ENCODE measurements at regions not wholly inside any gene's neighbourhood (a gene's known extent, or its start where the extent isn't known, plus 50 kb on each side); places are given as distances from the start of the nearest gene placed in this dataset.

DNA sequence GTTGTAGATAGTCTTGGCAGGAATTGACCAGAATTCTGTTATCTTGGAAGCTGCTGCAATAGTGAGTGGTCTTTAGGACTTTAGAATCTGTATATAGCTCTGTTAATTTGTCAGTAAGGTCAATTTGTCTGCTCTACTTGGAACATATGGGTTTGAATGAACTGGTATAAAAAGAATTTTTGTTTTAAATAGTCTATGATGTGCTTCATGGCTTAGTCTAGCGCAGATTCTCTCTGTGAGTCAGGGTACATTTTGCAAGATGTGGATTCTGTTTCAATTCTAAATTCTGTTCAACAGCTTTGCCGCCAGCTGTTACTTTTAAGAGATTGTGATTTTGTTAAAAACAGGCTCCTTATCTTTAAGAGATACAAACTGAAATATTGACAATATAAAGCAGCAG, 135.9 kb upstream of the AGBL1 start:
- DNase-seq: no peak

DNA sequence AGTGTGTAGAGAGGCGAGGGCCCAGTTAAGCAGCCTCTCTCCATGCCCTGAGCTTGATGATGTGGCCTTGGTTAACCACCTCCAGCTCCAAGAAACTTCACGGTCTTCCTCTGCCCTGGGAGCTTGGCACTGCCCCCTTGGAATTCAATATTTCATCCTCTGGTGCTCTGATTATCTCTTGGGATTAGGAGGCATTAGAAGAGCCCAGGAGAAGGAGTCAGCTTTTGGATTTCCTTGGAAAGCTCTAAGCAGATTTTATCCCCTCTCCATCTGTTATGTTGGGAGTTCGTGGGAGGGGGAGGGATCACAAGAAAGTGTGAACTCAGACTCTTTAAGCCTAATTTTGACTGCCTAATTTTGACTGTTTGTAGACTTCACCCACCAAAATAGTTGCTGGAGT, 132.7 kb upstream of the AGBL1 start:
- no peak for DNase-seq

DNA sequence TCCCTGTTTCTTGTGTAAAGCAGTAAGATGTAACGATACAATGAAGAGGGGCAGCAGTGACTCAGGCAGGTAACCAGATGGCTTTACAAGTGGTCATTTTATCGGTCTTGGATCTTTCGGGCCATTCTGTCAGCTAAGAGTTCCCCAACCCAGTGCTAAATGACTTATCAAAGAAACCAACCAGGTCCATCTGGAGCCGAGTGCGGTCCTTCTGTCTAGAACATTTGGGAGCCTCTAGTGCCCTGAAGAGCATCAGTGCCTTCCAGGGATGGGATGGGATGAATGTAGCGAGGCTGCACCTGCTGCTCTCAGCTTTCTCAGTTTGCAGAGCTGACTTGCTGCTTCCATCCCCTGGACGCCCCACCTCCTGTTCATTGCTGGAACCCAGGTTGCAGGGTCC, 131.7 kb upstream of the AGBL1 start:
- no peak for DNase-seq

DNA sequence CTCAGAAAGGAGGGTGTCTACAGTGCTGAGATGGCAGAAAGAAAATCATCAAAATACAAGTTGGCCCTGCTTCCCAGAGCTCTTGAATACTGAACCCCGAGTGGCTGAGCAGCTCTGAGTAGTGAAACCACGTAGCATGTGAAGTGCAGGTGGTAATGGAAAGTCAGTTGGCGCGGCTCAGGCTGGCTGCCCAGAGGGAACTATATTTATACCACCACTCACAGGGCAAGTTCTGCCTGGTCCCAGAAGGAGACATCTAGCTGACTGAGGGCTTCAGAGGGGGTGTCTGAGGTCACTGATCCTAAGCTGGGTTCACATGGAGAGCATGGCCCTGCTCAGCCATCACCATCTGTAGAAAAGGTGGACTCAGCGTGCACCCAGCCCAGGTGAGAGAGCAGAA, 129.6 kb upstream of the AGBL1 start:
- DNase-seq: no peak

DNA sequence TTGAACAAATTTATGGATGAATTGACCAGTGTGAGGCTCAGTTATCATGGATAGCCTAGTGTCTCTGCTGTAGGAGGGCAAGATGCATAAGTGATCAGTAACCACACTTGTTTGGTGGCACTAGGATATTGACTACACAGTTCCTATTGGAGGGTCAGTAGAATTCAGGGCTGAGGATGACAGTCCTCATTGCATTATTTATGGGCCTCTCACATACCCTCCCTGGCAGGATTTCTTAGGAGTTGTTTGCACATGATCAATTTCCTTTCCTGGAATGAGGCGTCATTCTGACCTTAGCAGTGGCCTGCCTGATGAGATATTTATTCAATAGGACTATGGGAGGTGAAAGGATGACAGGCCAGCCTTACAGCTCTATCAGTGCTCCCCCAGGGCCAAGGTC, 125.1 kb upstream of the AGBL1 start:
- no peak for DNase-seq

DNA sequence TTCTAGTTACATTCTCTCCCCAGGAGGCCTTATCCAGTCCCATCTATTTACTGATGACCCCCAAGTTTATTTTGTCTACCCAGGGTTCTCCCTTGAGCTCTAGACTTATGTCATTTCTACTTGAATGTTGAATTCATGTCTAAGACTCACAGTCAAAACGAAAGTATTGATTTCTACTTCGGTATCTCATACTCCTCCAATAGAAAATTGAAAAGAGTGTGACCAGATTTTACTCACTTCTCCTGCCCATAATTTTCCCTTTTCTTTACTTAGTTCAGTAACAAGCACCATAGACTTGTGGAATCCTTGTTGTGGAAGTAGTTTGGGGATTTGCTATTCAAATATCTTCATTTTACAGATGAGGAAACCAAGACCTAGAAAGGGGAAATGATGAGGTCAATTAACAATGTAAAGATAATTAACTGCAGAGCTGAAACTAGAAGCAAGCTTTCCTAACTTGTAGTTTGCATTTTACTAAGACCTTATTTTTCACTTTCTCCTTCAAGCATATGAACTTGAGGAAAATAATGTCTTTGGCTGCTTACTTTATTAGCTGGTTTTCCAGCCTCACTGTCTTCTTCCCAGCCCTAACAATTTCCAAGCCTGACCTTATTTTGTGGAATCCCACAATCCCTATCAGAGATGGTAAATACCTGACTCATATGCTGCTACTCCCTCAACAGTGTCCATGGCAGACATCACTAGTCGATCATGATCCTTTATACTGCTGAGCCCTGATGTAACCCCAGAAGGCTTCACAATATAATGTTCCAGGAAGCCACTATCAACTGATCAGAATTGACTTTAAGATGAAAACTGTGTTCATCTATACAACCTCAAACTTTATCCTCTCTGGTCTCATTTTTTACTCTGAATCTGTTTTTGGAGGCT, 123.9 kb upstream of the AGBL1 start:
- no peak for DNase-seq

DNA sequence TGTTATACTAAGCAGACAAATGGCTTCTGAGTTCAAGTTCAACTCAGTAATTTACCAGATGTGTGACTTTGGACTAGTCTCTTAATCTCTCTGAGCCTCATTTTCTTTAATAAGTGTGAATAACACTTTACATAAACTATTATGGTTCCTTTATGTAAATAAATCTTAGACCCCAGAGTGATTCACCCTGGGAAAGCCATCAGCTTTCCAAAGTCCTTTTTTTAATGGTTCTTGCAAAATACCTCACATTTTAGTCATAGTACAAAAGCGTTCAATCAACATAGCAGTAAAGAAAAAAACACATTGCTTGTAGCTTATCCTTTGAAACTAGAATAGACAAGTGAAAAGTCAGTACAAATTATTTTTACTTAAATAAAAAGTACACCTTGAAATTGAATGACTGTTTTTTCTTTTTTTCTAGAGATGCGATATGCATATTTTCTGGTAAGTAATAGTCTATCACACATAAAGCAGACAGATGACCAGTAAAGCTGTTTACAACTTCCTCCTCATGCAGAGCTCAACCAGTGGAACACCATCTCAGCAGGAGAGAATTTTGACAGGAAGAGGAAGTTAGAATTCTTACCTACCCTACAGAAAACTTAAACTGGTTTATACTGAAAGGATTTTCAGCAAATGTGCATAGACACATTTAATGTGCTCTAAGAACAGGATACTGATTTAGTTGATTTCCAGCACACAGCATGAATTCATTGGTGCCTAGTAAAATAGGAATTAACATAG, 123.0 kb upstream of the AGBL1 start:
- DNase-seq: no peak

DNA sequence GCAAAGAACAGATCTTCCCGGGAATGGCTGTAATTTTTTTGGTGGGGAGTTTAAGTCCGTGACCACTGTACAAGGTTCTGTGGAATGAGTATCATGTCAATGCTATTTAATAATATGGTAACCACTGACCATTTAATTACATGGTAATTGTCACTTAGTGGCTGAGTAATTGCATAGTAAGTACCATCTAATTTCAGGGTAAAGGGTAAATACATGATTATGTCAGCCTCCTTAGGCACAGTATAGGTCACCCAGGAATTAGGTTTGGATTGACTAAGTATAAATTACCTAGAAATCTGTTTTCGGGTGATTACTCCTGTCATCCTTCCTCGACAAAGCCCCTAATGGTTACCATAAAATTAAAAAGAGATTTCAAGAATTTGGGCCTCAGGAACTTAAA, 120.1 kb upstream of the AGBL1 start:
- DNase-seq: no peak

DNA sequence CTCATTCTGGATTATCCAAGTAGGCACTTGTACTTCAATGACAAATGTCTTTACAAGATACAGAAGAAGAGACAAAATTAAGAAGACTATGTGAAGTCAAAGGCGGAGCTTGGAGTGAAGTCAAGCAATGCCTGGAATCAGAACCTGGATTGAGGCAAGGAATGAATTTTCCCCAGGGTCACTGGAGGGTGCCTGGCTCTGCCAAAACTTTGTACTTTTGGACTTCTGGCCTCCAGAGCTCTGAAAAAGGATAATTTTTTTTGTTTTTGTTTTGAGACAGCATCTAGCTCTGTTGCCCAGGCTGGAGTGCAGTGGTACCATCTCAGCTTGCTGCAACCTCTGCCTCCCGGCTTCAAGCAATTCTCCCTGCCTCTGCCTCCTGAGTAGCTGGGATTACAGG, 119.3 kb upstream of the AGBL1 start:
- DNase-seq: no peak

DNA sequence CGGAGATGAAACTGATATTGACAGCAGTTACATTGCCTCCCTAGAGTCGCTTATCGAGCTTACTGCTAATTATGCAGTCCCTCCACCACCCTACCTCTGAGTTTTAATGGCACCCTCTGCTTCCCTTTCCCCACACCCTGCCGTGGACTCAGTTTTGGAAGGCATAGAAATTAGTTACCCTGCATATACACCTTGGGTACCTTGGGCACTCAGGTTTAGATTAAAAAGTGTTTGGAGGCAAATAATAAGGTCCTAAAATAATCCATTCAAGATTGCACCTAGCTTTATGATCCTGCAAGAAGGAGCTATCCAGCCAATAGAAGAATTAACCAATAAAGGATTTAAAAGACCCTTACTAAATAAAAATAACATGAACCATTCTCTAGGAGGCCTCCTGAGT, 117.8 kb upstream of the AGBL1 start:
- DNase-seq: no peak

DNA sequence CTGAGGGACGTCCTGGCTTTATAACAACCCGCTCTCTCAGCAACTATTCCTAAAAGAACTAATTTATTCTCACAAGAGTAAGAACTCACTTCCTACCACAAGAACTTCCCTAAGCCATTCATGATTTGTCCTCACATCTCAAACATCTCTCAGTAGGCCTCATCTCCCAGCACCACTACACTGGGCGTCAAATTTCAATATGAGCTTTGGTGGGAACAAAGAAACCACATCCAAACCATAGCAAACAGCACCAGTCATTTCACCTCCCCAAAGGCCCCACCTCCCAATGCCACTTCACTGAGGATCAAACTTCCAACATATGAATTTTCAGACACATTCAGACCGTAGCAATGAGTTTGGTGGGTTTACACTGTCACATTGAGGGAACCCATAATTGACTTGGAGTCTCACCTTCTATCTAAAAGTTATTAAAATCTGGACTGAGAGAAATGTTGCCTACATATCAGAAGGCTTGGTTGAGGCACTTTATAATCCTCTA, 116.4 kb upstream of the AGBL1 start:
- no peak for DNase-seq

DNA sequence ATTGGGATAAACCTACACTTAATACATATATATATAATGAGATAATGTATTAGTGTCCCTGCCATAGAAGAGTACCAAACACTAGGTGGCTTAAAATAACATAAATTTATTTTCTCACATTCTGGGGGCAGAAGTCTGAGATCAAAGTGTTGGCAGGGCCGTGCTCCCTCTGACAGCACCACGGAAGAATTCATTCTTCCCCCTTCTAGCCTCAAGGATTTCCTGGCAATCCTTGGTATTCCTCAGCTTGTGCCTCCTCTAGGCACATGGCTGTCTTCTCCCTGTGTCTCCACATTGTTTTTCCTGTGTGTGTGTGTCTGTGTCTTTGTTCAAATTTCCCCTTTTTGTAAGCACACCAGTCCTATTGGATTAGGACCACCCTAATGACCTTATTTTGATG, 115.2 kb upstream of the AGBL1 start:
- no peak for DNase-seq

DNA sequence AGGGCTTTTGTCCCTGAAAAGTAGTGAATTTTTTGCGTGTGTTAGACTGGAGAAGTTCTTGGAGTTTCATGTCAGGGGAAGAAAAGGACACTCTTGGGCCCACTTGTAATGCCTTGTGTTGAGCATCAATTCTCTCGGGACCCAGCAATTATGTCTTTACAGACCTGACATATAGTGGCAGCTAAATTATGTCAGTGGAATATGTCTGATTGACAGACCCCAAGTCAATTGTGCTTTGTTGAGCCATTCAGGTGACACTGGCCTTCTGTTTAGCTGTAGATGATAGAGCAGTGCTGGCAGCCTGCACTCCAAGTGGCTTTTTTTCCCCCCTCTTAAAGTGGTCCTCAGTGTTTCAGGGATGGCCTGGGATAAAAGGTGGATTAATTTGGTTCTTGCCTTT, 112.1 kb upstream of the AGBL1 start:
- no peak for DNase-seq

DNA sequence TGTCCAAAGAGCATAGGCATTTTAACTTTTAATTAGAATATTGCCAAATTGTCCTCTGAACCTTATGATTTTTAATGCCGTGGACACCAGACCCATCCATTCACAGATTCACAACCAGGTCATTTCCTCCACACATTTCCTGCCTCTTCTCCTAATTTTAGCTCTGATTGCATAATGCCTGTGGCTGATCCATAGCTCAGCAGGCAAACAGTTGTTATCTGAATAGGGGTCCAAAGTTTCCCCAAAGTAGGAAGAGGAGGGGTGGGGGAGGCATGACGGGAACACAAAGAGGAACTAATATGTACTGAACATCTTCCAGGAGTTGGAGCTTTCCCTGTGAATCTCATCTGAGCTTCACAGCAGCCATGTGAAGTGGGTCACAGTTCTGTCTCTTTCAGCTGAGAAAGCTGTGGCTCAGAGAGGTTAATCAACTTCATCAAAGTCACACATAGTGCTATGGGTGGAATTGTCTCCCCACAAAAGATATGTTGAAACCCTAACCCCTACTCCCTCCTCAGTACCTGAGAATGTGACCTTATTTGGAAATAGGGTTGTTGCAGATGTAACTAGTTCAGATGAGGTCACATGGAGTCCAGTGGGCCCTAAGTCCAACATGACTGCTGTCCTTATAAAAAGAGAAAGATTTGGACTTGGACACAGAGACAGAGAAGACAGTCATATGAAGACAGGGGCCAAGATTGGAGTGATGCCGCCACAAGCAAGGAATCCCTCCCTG, 106.7 kb upstream of the AGBL1 start:
- no peak for DNase-seq

DNA sequence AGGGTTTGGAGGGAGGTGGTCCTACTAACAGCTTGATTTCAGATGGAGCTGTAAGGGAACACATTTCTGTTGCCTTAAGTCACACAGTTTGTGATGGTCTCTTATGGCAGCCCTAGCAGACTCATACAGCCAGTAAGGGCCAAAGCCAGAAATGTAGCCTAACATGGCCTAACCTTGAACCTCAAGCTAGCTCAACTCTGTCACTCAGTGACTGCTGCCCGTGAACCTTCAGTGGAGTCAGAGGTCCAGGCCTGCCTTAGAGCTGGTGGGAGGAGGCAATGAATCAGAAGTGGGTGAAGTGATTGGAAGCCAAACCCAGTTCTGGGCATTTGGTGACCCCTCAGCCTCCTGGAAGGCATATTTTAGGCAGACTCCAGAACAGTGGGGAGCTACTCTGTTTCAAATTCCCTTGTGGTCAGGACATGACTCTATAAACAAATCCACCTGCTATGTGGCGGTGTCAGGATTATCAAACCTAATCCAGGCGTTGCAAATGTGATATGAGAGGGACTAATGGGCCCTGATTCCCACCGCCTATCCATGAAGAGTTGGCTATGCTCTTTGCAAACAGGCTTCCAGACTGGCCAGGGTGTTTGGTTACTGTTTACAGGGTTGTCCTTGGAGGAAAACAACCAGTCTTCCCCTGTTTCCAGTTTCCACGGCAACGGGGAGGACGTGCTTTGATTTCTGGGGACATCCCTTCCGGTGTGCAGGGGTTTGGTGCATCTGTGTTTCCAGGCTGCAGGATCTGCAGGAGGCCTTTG, 105.9 kb upstream of the AGBL1 start:
- DNase-seq: no peak

DNA sequence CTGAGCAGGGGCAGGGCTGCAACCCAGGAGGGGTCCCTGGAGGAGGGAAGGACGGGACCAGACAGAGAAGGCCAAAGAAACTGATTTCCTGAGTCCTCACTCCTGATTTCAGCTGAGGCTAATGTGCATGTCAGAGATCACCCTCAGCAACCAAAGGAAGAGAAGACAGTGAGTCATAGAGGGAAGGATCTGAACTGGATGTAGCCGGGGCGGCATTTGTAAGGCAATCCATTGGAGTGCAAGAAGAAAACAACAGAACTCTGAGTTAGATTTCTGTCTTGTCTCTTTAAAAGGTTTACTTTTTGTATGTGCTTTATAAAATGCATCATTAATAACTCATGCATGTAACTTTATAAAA, 105.3 kb upstream of the AGBL1 start:
- DNase-seq: no peak

DNA sequence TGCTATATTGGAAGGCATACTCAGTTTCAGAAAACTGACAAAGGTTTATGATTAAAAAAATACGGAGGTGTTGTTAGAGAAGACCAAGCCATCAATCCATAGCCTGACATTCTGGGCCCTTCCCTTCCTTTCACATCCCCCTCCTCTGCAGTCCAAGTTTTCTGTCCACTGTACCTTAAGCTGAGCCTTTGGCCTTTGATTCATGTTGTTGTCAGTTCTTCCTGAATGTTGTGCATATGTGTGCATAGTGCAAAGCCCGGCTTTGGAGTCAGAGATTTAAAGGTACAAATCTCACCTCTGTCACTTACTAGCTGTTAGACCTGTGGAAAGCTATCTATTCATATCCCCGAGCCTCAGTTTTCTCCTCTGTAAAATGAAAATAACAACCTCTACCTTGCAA, 104.9 kb upstream of the AGBL1 start:
- DNase-seq: no peak

DNA sequence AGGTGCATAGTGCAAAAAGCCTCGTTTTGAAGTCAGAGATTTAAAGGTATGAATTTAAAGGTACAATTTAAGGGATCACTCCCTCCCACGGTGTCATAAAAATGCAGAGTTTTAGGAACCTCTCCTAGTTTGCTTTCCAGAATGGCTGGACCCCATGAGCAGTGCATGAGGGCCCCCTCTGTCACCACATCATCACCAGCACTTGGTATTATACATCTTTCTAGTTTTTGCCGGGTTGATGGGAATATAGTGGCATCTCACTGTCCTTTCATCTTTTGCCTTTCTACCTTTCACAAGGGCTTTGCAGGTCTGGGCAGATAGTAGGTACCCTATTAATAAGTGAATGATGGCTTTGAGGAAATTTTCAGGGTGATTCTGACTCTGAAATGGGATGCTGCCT, 103.6 kb upstream of the AGBL1 start:
- no peak for DNase-seq

DNA sequence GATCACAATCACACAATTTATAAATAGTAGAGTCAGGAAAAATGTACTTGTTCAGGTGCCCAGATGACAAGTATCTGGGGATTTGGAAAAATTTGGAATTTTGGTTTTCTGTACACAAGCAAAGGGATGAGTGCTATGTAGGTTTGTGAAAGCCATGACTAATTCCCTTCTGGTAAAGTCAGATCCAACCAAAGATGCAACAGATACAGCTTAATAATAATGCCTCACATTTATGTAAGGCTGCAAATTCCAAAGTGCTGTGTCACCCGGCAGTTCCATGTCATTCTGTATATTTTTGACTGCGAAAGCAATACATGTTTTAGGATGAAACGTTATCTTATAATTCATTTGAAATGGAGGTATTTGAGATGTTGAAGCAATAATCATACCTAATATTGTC, 102.7 kb upstream of the AGBL1 start:
- no peak for DNase-seq

DNA sequence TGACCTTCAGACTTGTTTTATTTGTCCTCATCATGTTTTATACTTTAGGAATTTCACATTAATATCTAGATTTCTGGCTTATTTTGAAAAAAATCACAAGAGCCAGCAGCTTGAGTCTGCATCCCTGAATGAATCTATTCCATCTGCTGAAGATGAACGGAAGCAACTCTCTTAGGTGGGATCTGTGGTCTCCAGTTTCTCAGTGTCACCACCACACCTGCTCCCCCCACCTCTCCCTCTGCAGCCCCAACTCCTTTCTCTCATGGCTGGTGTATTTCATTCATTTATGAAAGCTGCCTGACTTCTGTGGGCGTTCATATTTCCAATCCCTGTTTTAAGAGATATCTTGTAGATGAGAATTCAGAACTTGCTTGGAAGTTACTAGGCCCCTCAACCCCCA, 102.1 kb upstream of the AGBL1 start:
- no peak for DNase-seq

DNA sequence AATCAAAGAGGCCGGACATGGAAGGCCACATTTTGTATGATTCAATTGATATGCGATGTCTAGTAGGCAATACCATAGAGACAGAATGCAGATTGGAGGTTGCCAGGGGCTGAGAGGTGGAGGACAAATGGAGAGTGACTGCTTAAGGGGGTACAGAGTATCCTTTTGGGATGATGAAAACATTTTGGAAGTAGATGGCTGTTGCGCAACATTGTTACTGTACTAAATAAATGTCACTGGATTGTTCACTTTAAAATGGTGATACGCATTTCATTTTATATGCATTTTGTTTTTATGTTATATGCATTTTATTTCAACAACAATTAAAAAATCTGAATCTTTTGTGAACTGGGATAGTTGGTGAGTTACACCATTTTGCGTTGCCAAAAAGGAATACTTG, 99.7 kb upstream of the AGBL1 start:
- DNase-seq: no peak

DNA sequence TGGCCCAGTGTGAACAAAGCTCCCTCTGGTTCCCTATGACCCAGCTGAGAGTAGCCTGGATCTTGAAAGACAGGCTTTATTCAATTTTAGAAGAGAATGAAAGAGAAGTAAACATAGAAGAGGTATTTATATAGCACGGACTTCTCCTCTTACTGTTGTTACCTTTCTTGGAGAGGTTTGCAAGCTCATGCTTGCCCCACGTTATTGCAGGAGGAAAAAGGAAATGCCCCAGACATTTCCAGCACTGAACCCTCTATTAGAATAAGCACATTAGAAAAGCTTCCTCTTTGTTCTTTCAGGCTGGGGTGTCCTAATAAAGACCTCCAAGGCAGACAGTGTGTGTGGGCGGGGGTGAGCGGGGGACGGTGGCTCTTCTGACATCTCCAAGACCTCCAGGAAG, 98.7 kb upstream of the AGBL1 start:
- no peak for DNase-seq

DNA sequence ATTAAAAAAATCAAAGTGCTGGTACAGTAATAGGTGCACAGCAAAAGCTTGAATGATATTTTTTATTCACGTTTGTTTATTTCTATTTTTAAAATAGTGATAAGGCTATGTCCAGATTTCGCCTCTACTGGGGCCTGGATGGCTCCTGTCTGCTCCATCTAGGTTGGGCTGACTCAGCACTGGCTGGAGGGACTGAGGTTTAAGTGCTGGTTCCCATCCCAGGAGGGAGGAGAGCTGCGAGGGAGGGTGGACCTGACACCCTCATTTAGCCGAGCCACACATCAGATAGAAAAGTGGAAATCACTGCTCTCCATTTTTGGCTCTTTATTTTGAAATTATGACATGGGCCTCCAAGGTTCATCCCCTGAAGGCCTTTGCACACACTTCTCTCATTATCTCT, 95.4 kb upstream of the AGBL1 start:
- DNase-seq: no peak

All from activated naive CD4-positive, alpha-beta T cell (primary cell).